Vagina (tissue), 2 donors: ENCODE measurements at regions not wholly inside any gene's neighbourhood (a gene's known extent, or its start where the extent isn't known, plus 50 kb on each side); places are given as distances from the start of the nearest gene placed in this dataset.

Experiments used
- CTCF ChIP-seq, 3 experiments: fragments of 450-650 bp in 2 of 3; fragments of 200-600 bp in 1 of 3; sonication (generic) in 1 of 3; IDR thresholded peaks; one replicate each; pipeline ENCODE4 v1.5.1; 2017 to 2019; ENCODE audit warnings: antibody characterized with exemption in 3 of 3, mild to moderate bottlenecking in 2 of 3, moderate library complexity in 2 of 3
- POLR2A ChIP-seq, 2 donors: fragments of 450-650 bp; IDR thresholded peaks; one replicate each; pipeline ENCODE4 v1.6.1; 2017; ENCODE audit warnings: antibody characterized with exemption in 2 of 2, mild to moderate bottlenecking in 2 of 2, moderate library complexity in 2 of 2
- POLR2AphosphoS5 ChIP-seq, 2 donors: sonication (generic); formaldehyde crosslinking; IDR thresholded peaks; one replicate each; pipeline ENCODE4 v1.9.0; 2017; ENCODE audit warnings: antibody characterized with exemption in 2 of 2, mild to moderate bottlenecking in 2 of 2, low read depth in 1 of 2; ENCODE audit not compliant: insufficient read depth in 1 of 2

GRCh38 chr11:79890272-79890671, 449.4 kb upstream of the TENM4 start:
- no peak for TF ChIP-seq CTCF (IDR thresholded peaks at IDR 0.05)
- TF ChIP-seq POLR2AphosphoS5 (IDR thresholded peaks at IDR 0.05; ENCODE audit: insufficient read depth in 1 of 2, low read depth in 1 of 2), result no peak
- no peak for TF ChIP-seq POLR2A (IDR thresholded peaks at IDR 0.05)
